DND-41 (cell line): ENCODE measurements at regions not wholly inside any gene's neighbourhood (a gene's known extent, or its start where the extent isn't known, plus 50 kb on each side); places are given as distances from the start of the nearest gene placed in this dataset.

ENCODE experiments used
- ATAC-seq: fragments of 200-7000 bp; cut with Tn5 transposase; 3 replicates; pipeline ENCODE4 v1.9.1; 2021; ENCODE audit warnings: low read depth; ENCODE audit not compliant: insufficient read depth
- DNase-seq: peaks from one replicate; pipeline ENCODE4 v3.0.0-alpha.2; 2020
- H2AFZ ChIP-seq: 2 replicates; pipeline ENCODE4 v1.6.0; 2012; ENCODE audit warnings: low read depth, low read length
- H3K27ac ChIP-seq: 2 replicates; pipeline ENCODE4 v1.5.1; 2012; ENCODE audit warnings: low read length, inconsistent platforms
- H3K27me3 ChIP-seq: fragments of 200-600 bp; sonication (generic); 2 replicates; pipeline ENCODE4 v1.6.0; 2012; ENCODE audit warnings: low read length, mild to moderate bottlenecking, inconsistent platforms; ENCODE audit not compliant: insufficient read depth, poor library complexity
- H3K36me3 ChIP-seq: 2 replicates; pipeline ENCODE4 v1.5.1; 2012; ENCODE audit warnings: low read length, inconsistent platforms; ENCODE audit not compliant: insufficient read depth
- H3K4me1 ChIP-seq: 2 replicates; pipeline ENCODE4 v1.5.1; 2012; ENCODE audit warnings: mild to moderate bottlenecking, low read length; ENCODE audit not compliant: insufficient read depth
- H3K4me2 ChIP-seq: 2 replicates; pipeline ENCODE4 v1.6.0; 2012; ENCODE audit warnings: mild to moderate bottlenecking, moderate library complexity, low read length, inconsistent platforms; ENCODE audit not compliant: insufficient read depth
- H3K4me3 ChIP-seq, 2 experiments: fragments of 200-600 bp in 1 of 2; shearing (Covaris generic) in 1 of 2; 2 replicates each; pipeline ENCODE4 v1.5.1; 2012 to 2016; ENCODE audit warnings: inconsistent platforms in 2 of 2, low read length in 2 of 2, mild to moderate bottlenecking in 2 of 2, low read depth in 1 of 2, moderate library complexity in 1 of 2
- H3K79me2 ChIP-seq: 2 replicates; pipeline ENCODE4 v1.6.0; 2012; ENCODE audit warnings: low read length, inconsistent platforms; ENCODE audit not compliant: insufficient read depth
- H3K9ac ChIP-seq: 2 replicates; pipeline ENCODE4 v1.6.0; 2012; ENCODE audit warnings: low read depth, mild to moderate bottlenecking, inconsistent platforms, low read length, moderate library complexity
- H3K9me3 ChIP-seq: 2 replicates; pipeline ENCODE4 v1.5.1; 2012; ENCODE audit warnings: low read length, moderate library complexity, mild to moderate bottlenecking, inconsistent platforms; ENCODE audit not compliant: insufficient read depth, severe bottlenecking
- H4K20me1 ChIP-seq: 2 replicates; pipeline ENCODE4 v1.6.0; 2012; ENCODE audit warnings: low read length; ENCODE audit not compliant: insufficient read depth
- EZH2 ChIP-seq: IDR thresholded peaks from 3 replicates; pipeline ENCODE4 v1.6.1; 2012; ENCODE audit warnings: borderline replicate concordance, low read depth, mild to moderate bottlenecking, moderate library complexity, low read length, inconsistent platforms; ENCODE audit not compliant: severe bottlenecking
- TF ChIP-seq, protein P1 (sequence below): IDR thresholded peaks from 2 replicates; pipeline ENCODE4 v1.5.1; 2012; ENCODE audit warnings: borderline replicate concordance, low read length, moderate library complexity, mild to moderate bottlenecking; ENCODE audit not compliant: poor library complexity, severe bottlenecking; ENCODE audit errors: extremely low read depth

DNA sequence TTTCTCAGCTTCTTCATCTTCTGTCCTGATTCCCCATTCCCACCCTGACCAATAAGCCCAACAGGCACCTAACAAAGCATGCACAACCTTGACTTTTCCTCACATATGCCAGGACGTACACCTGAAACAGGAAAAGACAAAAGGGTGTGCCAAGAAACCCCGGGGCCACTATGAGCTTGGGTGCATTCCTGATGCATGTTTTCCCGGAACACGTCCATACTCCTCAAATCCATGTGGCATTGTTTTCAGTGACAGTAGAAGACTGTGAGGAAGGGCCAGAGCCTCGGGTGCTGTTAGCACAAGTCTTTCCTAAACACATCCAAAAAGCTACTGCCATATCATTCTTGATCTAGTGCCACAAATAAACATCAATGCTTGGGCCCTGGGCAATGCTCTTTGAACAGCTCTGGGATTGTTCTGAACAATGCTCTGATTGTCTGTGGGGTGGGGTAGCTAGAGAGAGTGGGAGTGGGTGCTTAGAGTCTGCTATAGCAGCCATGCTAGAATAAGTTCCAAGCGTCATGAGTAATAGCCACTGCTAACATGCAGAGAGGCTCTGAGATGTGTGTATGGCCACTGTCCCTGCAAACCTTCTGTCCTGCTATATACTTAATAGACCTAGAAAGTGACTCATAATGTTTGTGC, 181.7 kb upstream of the CRIM1 start:
- Histone ChIP-seq H4K20me1 (no peaks in the 10 kb centered on the region), H3K4me1 (no peaks in the 10 kb centered on the region), H3K9ac (no peak overlapping the region), H3K79me2 (no peaks in the 10 kb centered on the region), H2AFZ (no peak overlapping the region), H3K27me3 (no peaks in the 10 kb centered on the region), H3K27ac (no peak overlapping the region), H3K9me3 (peaks cover 4% of the 10 kb centered on the region), H3K36me3 (no peaks in the 10 kb centered on the region), H3K4me2 (no peak overlapping the region), H3K4me3 (no peak overlapping the region)
- no peak for TF ChIP-seq EZH2
- TF ChIP-seq, protein P1, sequence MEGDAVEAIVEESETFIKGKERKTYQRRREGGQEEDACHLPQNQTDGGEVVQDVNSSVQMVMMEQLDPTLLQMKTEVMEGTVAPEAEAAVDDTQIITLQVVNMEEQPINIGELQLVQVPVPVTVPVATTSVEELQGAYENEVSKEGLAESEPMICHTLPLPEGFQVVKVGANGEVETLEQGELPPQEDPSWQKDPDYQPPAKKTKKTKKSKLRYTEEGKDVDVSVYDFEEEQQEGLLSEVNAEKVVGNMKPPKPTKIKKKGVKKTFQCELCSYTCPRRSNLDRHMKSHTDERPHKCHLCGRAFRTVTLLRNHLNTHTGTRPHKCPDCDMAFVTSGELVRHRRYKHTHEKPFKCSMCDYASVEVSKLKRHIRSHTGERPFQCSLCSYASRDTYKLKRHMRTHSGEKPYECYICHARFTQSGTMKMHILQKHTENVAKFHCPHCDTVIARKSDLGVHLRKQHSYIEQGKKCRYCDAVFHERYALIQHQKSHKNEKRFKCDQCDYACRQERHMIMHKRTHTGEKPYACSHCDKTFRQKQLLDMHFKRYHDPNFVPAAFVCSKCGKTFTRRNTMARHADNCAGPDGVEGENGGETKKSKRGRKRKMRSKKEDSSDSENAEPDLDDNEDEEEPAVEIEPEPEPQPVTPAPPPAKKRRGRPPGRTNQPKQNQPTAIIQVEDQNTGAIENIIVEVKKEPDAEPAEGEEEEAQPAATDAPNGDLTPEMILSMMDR = no peak
- ATAC-seq (no peak), DNase-seq (no peak)

GRCh38 chr2:36172824-36173223, 182.8 kb upstream of the CRIM1 start:
- no peak overlapping the region for H3K27ac ChIP-seq
- TF ChIP-seq, protein P1 = no peak
- no peak for TF ChIP-seq EZH2
- DNase-seq (no peak), ATAC-seq (no peak)
- no peaks in the 10 kb centered on the region for H3K79me2 ChIP-seq
- no peak overlapping the region for H3K4me3 ChIP-seq
- no peaks in the 10 kb centered on the region for H4K20me1 ChIP-seq
- no peaks in the 10 kb centered on the region for H3K36me3 ChIP-seq
- H3K9me3 ChIP-seq = no peaks in the 10 kb centered on the region
- H3K4me2 ChIP-seq = no peak overlapping the region
- no peaks in the 10 kb centered on the region for H3K4me1 ChIP-seq
- H3K27me3 ChIP-seq = no peaks in the 10 kb centered on the region
- no peak overlapping the region for H3K9ac ChIP-seq
- H2AFZ ChIP-seq = no peak overlapping the region

- Histone ChIP-seq H3K9me3 (no peaks in the 10 kb centered on the region), H3K79me2 (no peaks in the 10 kb centered on the region), H3K27ac (no peak overlapping the region), H3K4me2 (no peak overlapping the region), H4K20me1 (no peaks in the 10 kb centered on the region), H3K4me3 (no peak overlapping the region), H3K36me3 (no peaks in the 10 kb centered on the region), H2AFZ (no peak overlapping the region), H3K27me3 (no peaks in the 10 kb centered on the region), H3K4me1 (no peaks in the 10 kb centered on the region), H3K9ac (no peak overlapping the region)
- DNase-seq (no peak), ATAC-seq (no peak)
- TF ChIP-seq EZH2 = no peak
- TF ChIP-seq, protein P1 = no peak
Measured at GRCh38 chr2:36170805-36171204, 184.8 kb upstream of the CRIM1 start.
